ENCODE measurements at regions not wholly inside any gene's neighbourhood (a gene's known extent, or its start where the extent isn't known, plus 50 kb on each side); places are given as distances from the start of the nearest gene placed in this dataset.

GRCh38 chr12:128057586-128057985 lies 209.4 kb upstream of the TMEM132C start:
- Mint-ChIP-seq H3K4me1 (no peaks in the 10 kb centered on the region), H3K27ac (no peak overlapping the region), H3K4me3 (no peak overlapping the region), H3K9me3 (peaks cover 63% of the 10 kb centered on the region), H3K27me3 (ENCODE audit: low read depth) (peaks cover 9% of the 10 kb centered on the region), H3K36me3 (peaks cover 61% of the 10 kb centered on the region)
- ChIA-PET POLR2A (no interaction called here), CTCF (no interaction called here)
- no peak for TF ChIP-seq ZNF396 (CRISPR knock-in tag; IDR thresholded peaks at IDR 0.05; ENCODE audit: borderline replicate concordance)
- DNase-seq (ENCODE audit: low spot score) (no peak), ATAC-seq (no peak)

GRCh38 chr12:128059621-128060370 lies 207.2 kb upstream of the TMEM132C start:
- no peak for TF ChIP-seq HMGA2 (CRISPR knock-in tag; IDR thresholded peaks at IDR 0.05)
- TF ChIP-seq, protein P1, sequence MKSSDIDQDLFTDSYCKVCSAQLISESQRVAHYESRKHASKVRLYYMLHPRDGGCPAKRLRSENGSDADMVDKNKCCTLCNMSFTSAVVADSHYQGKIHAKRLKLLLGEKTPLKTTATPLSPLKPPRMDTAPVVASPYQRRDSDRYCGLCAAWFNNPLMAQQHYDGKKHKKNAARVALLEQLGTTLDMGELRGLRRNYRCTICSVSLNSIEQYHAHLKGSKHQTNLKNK (CRISPR knock-in tag; IDR thresholded peaks at IDR 0.05): no peak
- TF ChIP-seq ATF1 (CRISPR knock-in tag; IDR thresholded peaks at IDR 0.05): no peak
- TF ChIP-seq NFATC4 (CRISPR knock-in tag; IDR thresholded peaks at IDR 0.05): no peak
- no peak for TF ChIP-seq CDX4 (CRISPR knock-in tag; IDR thresholded peaks at IDR 0.05; ENCODE audit: borderline replicate concordance)
- no peak for TF ChIP-seq CREM (CRISPR knock-in tag; IDR thresholded peaks at IDR 0.05)
- TF ChIP-seq, protein P2, sequence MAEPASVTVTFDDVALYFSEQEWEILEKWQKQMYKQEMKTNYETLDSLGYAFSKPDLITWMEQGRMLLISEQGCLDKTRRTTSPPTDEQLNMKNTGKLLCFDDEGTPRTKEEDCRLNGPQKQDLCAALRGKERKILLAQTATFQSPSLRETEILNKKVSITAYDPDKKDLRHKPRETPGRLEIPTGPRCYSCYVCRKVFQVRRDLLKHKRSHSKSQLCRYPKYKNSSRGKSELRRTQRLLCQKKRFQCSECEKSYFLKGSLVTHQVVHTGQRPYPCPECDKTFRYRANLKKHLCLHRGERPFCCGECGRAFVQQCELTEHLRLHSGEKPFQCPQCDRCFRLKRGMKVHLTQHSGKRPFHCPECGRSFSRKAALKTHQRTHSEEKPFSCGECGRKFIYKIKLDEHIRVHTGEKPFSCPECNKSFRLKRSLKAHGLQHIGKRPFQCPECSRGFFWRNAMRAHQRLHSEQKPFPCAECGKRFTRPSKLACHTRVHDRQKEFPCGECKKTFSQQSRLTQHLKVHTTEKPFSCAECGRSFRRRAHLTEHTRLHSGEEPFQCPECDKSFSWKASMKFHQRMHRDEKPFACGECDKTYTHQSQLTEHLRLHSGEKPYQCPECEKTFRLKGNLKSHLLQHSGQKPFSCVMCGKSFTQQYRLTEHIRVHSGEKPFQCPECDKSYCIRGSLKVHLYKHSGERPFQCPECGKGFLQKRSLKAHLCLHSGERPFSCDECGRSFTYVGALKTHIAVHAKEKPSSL (CRISPR knock-in tag; conservative IDR thresholded peaks at IDR 0.05): no peak
- TF ChIP-seq, protein P3, sequence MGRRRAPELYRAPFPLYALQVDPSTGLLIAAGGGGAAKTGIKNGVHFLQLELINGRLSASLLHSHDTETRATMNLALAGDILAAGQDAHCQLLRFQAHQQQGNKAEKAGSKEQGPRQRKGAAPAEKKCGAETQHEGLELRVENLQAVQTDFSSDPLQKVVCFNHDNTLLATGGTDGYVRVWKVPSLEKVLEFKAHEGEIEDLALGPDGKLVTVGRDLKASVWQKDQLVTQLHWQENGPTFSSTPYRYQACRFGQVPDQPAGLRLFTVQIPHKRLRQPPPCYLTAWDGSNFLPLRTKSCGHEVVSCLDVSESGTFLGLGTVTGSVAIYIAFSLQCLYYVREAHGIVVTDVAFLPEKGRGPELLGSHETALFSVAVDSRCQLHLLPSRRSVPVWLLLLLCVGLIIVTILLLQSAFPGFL (CRISPR knock-in tag; IDR thresholded peaks at IDR 0.05; ENCODE audit: borderline replicate concordance): no peak
- no peak for TF ChIP-seq FOXP1 (CRISPR knock-in tag; IDR thresholded peaks at IDR 0.05; ENCODE audit: borderline replicate concordance)
- no peak for TF ChIP-seq ZSCAN18 (CRISPR knock-in tag; IDR thresholded peaks at IDR 0.05)
- ATAC-seq: no peak
- no peak overlapping the region for H3K27ac Mint-ChIP-seq
- ChIA-PET POLR2A (no interaction called here), CTCF (no interaction called here)
- peaks cover 62% of the 10 kb centered on the region for H3K36me3 Mint-ChIP-seq
- peaks cover 66% of the 10 kb centered on the region for H3K9me3 Mint-ChIP-seq
- no peak for DNase-seq (ENCODE audit: low spot score)
- no peaks in the 10 kb centered on the region for H3K4me1 Mint-ChIP-seq
- H3K4me3 Mint-ChIP-seq: no peak overlapping the region
- H3K27me3 Mint-ChIP-seq (ENCODE audit: low read depth): peaks cover 13% of the 10 kb centered on the region

- H3K4me3 Mint-ChIP-seq: no peak overlapping the region
- no peak for ATAC-seq
- POLR2A ChIA-PET: no interaction called here
These were observed 198.8 kb upstream of the TMEM132C start for GRCh38 chr12:128068211-128068610.

More at GRCh38 chr12:128068211-128068610, 198.8 kb upstream of the TMEM132C start:
- Mint-ChIP-seq H3K36me3 (peaks cover 69% of the 10 kb centered on the region), H3K4me1 (no peaks in the 10 kb centered on the region), H3K27ac (no peak overlapping the region), H3K27me3 (ENCODE audit: low read depth) (peaks cover 17% of the 10 kb centered on the region), H3K9me3 (peaks cover 77% of the 10 kb centered on the region)
- TF ChIP-seq, protein P4, sequence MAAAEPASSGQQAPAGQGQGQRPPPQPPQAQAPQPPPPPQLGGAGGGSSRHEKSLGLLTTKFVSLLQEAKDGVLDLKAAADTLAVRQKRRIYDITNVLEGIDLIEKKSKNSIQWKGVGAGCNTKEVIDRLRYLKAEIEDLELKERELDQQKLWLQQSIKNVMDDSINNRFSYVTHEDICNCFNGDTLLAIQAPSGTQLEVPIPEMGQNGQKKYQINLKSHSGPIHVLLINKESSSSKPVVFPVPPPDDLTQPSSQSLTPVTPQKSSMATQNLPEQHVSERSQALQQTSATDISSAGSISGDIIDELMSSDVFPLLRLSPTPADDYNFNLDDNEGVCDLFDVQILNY (CRISPR knock-in tag; IDR thresholded peaks at IDR 0.05): no peak
- TF ChIP-seq ZNF512 (CRISPR knock-in tag; IDR thresholded peaks at IDR 0.05; ENCODE audit: borderline replicate concordance) (no peak), ERG (CRISPR knock-in tag; IDR thresholded peaks at IDR 0.05) (no peak), ZNF671 (CRISPR knock-in tag; IDR thresholded peaks at IDR 0.05) (no peak), NR2C2 (CRISPR knock-in tag; IDR thresholded peaks at IDR 0.05) (no peak), TEAD1 (CRISPR knock-in tag; IDR thresholded peaks at IDR 0.05) (no peak), GTF2I (CRISPR knock-in tag; conservative IDR thresholded peaks at IDR 0.05) (no peak), USF1 (CRISPR knock-in tag; IDR thresholded peaks at IDR 0.05) (no peak)
- TF ChIP-seq, protein P5, sequence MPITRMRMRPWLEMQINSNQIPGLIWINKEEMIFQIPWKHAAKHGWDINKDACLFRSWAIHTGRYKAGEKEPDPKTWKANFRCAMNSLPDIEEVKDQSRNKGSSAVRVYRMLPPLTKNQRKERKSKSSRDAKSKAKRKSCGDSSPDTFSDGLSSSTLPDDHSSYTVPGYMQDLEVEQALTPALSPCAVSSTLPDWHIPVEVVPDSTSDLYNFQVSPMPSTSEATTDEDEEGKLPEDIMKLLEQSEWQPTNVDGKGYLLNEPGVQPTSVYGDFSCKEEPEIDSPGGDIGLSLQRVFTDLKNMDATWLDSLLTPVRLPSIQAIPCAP (CRISPR knock-in tag; IDR thresholded peaks at IDR 0.05): no peak
- no peak for DNase-seq (ENCODE audit: low spot score)
- CTCF ChIA-PET: no interaction called here
